Hematopoietic multipotent progenitor cell (in vitro differentiated cells): ENCODE measurements at regions not wholly inside any gene's neighbourhood (a gene's known extent, or its start where the extent isn't known, plus 50 kb on each side); places are given as distances from the start of the nearest gene placed in this dataset.
"Not testable (repeated sequence)": the region's sequence is repeated elsewhere in the genome, so short reads cannot be mapped to it uniquely, and the experiment has no call there.

Experiments used
- DNase-seq, 3 donors: peaks; one replicate each; pipeline ENCODE4 v3.0.0-alpha.2; 2011 to 2015; ENCODE audit warnings: low read depth in 2 of 3, low spot score in 2 of 3

GRCh38 chr4:89506866-89507491 lies 199.4 kb upstream of the GPRIN3 start:
- DNase-seq, result no peak

- DNase-seq, result no peak
Measured at GRCh38 chr4:89502581-89502980, 195.0 kb upstream of the GPRIN3 start.

- DNase-seq, result no peak
Measured at GRCh38 chr4:89497517-89498308, 190.1 kb upstream of the GPRIN3 start.

- DNase-seq, result peak in 1 of 3 donors; percentile 20
Measured at GRCh38 chr4:89496851-89497250, 189.3 kb upstream of the GPRIN3 start.

- no peak for DNase-seq
Measured at GRCh38 chr4:89493367-89493766, 185.8 kb upstream of the GPRIN3 start.

GRCh38 chr4:89492581-89493071 lies 185.0 kb upstream of the GPRIN3 start:
- no peak for DNase-seq

- DNase-seq, result no peak
Measured at GRCh38 chr4:89491761-89492160, 184.2 kb upstream of the GPRIN3 start.

- DNase-seq, result not testable (repeated sequence)
Measured at GRCh38 chr4:89489921-89490431, 182.4 kb upstream of the GPRIN3 start.

GRCh38 chr4:89489338-89489771 lies 181.8 kb upstream of the GPRIN3 start:
- DNase-seq, result peak in 2 of 3 donors; percentile 57 to 64

- DNase-seq, result peak in 1 of 3 donors; percentile 35
Measured at GRCh38 chr4:89488736-89489135, 181.1 kb upstream of the GPRIN3 start.

- DNase-seq, result no peak
Measured at GRCh38 chr4:89486673-89487072, 179.1 kb upstream of the GPRIN3 start.

GRCh38 chr4:89486042-89486441 lies 178.4 kb upstream of the GPRIN3 start:
- peak in 2 of 3 donors; percentile 55 to 78 for DNase-seq

GRCh38 chr4:89483833-89484232 lies 176.2 kb upstream of the GPRIN3 start:
- no peak for DNase-seq

GRCh38 chr4:89482926-89483595 lies 175.5 kb upstream of the GPRIN3 start:
- DNase-seq, result no peak

GRCh38 chr4:89482251-89482650 lies 174.7 kb upstream of the GPRIN3 start:
- peak in 2 of 3 donors; percentile 48 to 61 for DNase-seq

GRCh38 chr4:89469930-89470375 lies 162.4 kb upstream of the GPRIN3 start:
- DNase-seq, result peak in 2 of 3 donors; percentile 74 to 90

GRCh38 chr4:89469516-89469915 lies 161.9 kb upstream of the GPRIN3 start:
- no peak for DNase-seq

- DNase-seq, result peak in 1 of 3 donors; percentile 18
Measured at GRCh38 chr4:89468602-89469001, 161.0 kb upstream of the GPRIN3 start.

GRCh38 chr4:89463341-89463740 lies 155.7 kb upstream of the GPRIN3 start:
- DNase-seq, result no peak

- no peak for DNase-seq
Measured at GRCh38 chr4:89447543-89447942, 139.9 kb upstream of the GPRIN3 start.

- no peak for DNase-seq
Measured at GRCh38 chr4:89446193-89446592, 138.6 kb upstream of the GPRIN3 start.
